IMR-90 (cell line): ENCODE measurements at regions not wholly inside any gene's neighbourhood (a gene's known extent, or its start where the extent isn't known, plus 50 kb on each side); places are given as distances from the start of the nearest gene placed in this dataset.

Source experiments
- ATAC-seq: fragments of 200-7000 bp; cut with Tn5 transposase; 2 replicates; pipeline ENCODE4 v1.9.1; 2020; ENCODE audit warnings: low read depth, mild to moderate bottlenecking, moderate library complexity
- BruUV-seq: library from RNA; stranded (reverse); fragments of 400-500 nt; replicated peaks from 2 replicates; lab custom pipeline; 2021; lab: Mats Ljungman, UMichigan
- CTCF ChIA-PET: fragments of 300-600 bp; formaldehyde crosslinking; extraction: SDS; loops from one replicate; lab custom pipeline; 2021; ENCODE audit warnings: antibody characterized with exemption; lab: Yijun Ruan, JAX
- POLR2A ChIA-PET: fragments of 300-600 bp; sonication (Branson Sonifier 250); formaldehyde crosslinking; loops from one replicate; lab custom pipeline; 2022; ENCODE audit warnings: antibody characterized with exemption; ENCODE audit not compliant: unreplicated experiment; lab: Charles Lee
- DNase-seq: peaks from one replicate; pipeline ENCODE4 v3.0.0; 2013
- H2AFZ ChIP-seq: replicated peaks from 2 replicates; pipeline ENCODE3; 2013; ENCODE audit warnings: low read length, mild to moderate bottlenecking; ENCODE audit not compliant: poor library complexity
- H2AK5ac ChIP-seq: 2 replicates; pipeline ENCODE4 v1.6.1; 2013; ENCODE audit warnings: low read depth, low read length, inconsistent platforms
- H2AK9ac ChIP-seq: replicated peaks from 2 replicates; pipeline ENCODE3; 2013; ENCODE audit warnings: mild to moderate bottlenecking, low read depth, low read length, moderate library complexity; ENCODE audit not compliant: poor library complexity
- H2BK120ac ChIP-seq: 2 replicates; pipeline ENCODE4 v1.6.1; 2013; ENCODE audit warnings: low read depth, low read length, inconsistent platforms
- H2BK15ac ChIP-seq: 3 replicates; pipeline ENCODE4 v1.6.1; 2013; ENCODE audit warnings: low read depth, low read length, inconsistent platforms
- H2BK20ac ChIP-seq: 2 replicates; pipeline ENCODE4 v1.6.1; 2013; ENCODE audit warnings: low read depth, mild to moderate bottlenecking, inconsistent platforms, low read length, moderate library complexity
- H2BK5ac ChIP-seq: 2 replicates; pipeline ENCODE4 v1.6.1; 2013; ENCODE audit warnings: mild to moderate bottlenecking, low read depth, low read length, inconsistent platforms; ENCODE audit not compliant: poor library complexity, severe bottlenecking
- H3K14ac ChIP-seq: replicated peaks from 2 replicates; pipeline ENCODE4 v1.6.1; 2013; ENCODE audit warnings: low read depth, low read length, inconsistent platforms
- H3K18ac ChIP-seq: 2 replicates; pipeline ENCODE4 v1.6.1; 2013; ENCODE audit warnings: low read depth, low read length, control low read depth
- H3K23ac ChIP-seq: 2 replicates; pipeline ENCODE4 v1.6.1; 2013; ENCODE audit warnings: low read depth, low read length, inconsistent platforms
- H3K27ac ChIP-seq: 2 replicates; pipeline ENCODE4 v1.5.1; 2013; ENCODE audit warnings: mild to moderate bottlenecking, control low read depth, low read length; ENCODE audit not compliant: insufficient read depth
- H3K27me3 ChIP-seq: 2 replicates; pipeline ENCODE4 v1.6.1; 2013; ENCODE audit warnings: low read length; ENCODE audit not compliant: control insufficient read depth, insufficient read depth
- H3K36me3 ChIP-seq: 2 replicates; pipeline ENCODE4 v1.6.1; 2013; ENCODE audit warnings: low read length, mixed read lengths; ENCODE audit not compliant: control insufficient read depth, insufficient read depth
- H3K4ac ChIP-seq: 2 replicates; pipeline ENCODE4 v1.6.1; 2013; ENCODE audit warnings: low read depth, low read length, inconsistent platforms
- H3K4me1 ChIP-seq: 2 replicates; pipeline ENCODE4 v1.6.1; 2013; ENCODE audit warnings: low read length, mixed read lengths; ENCODE audit not compliant: control insufficient read depth, insufficient read depth
- H3K4me2 ChIP-seq: 2 replicates; pipeline ENCODE4 v1.6.1; 2013; ENCODE audit warnings: low read depth, mild to moderate bottlenecking, control low read depth, low read length, moderate library complexity
- H3K4me3 ChIP-seq: 2 replicates; pipeline ENCODE4 v1.5.1; 2013; ENCODE audit warnings: low read depth, mild to moderate bottlenecking, control low read depth, low read length, moderate library complexity; ENCODE audit not compliant: insufficient read depth
- H3K56ac ChIP-seq: 2 replicates; pipeline ENCODE4 v1.6.1; 2013; ENCODE audit warnings: low read length, inconsistent platforms; ENCODE audit not compliant: insufficient read depth; ENCODE audit errors: extremely low read depth
- H3K79me1 ChIP-seq, 2 experiments: 2 replicates each; pipeline ENCODE4 v1.6.1; 2013; ENCODE audit warnings: low read length in 2 of 2, inconsistent platforms in 1 of 2, low read depth in 1 of 2
- H3K9ac ChIP-seq: 2 replicates; pipeline ENCODE4 v1.6.1; 2013; ENCODE audit warnings: low read depth, low read length, control low read depth
- H3K9me1 ChIP-seq: 2 replicates; pipeline ENCODE4 v1.6.1; 2013; ENCODE audit warnings: low read length, inconsistent platforms; ENCODE audit not compliant: insufficient read depth
- H3K9me3 ChIP-seq: 2 replicates; pipeline ENCODE4 v1.6.1; 2013; ENCODE audit warnings: low read length; ENCODE audit not compliant: control insufficient read depth, insufficient read depth
- H4K20me1 ChIP-seq: 2 replicates; pipeline ENCODE4 v1.6.1; 2013; ENCODE audit warnings: low read length, inconsistent platforms; ENCODE audit not compliant: insufficient read depth
- H4K5ac ChIP-seq: 2 replicates; pipeline ENCODE4 v1.6.1; 2013; ENCODE audit warnings: mild to moderate bottlenecking, low read depth, low read length, control low read depth
- H4K8ac ChIP-seq, 2 experiments: 2 replicates each; pipeline ENCODE4 v1.6.1; 2013; ENCODE audit warnings: low read depth in 2 of 2, low read length in 2 of 2, control low read depth in 1 of 2, inconsistent platforms in 1 of 2
- H4K91ac ChIP-seq: 2 replicates; pipeline ENCODE4 v1.6.1; 2013; ENCODE audit warnings: low read depth, low read length, inconsistent platforms; ENCODE audit not compliant: insufficient read depth
- BHLHE40 ChIP-seq: fragments of 150-350 bp; IDR thresholded peaks from 2 replicates; pipeline ENCODE4 v1.6.1; 2016; ENCODE audit warnings: mild to moderate bottlenecking, low read depth, low read length
- CHD1 ChIP-seq: IDR thresholded peaks from 2 replicates; pipeline ENCODE4 v1.6.1; 2012; ENCODE audit warnings: low read depth, low read length, improper control_type of control experiment
- MAZ ChIP-seq: IDR thresholded peaks from 2 replicates; pipeline ENCODE4 v1.6.1; 2012; ENCODE audit warnings: low read depth, mild to moderate bottlenecking, low read length, improper control_type of control experiment, moderate library complexity, borderline replicate concordance
- MXI1 ChIP-seq: IDR thresholded peaks from 2 replicates; pipeline ENCODE4 v1.6.1; 2012; ENCODE audit warnings: low read depth, mild to moderate bottlenecking, low read length, moderate library complexity, borderline replicate concordance
- NFE2L2 ChIP-seq: fragments of 150-350 bp; IDR thresholded peaks from 2 replicates; pipeline ENCODE4 v1.6.1; 2016; ENCODE audit warnings: low read depth, mild to moderate bottlenecking, low read length
- RAD21 ChIP-seq: IDR thresholded peaks from 2 replicates; pipeline ENCODE4 v1.6.1; 2012; ENCODE audit warnings: low read length, improper control_type of control experiment
- WGBS, 2 experiments: methylation state at CpG; one replicate each; pipeline versions ENCODE4 v1.1.5 to v1.1.7; 2013; ENCODE audit warnings: missing lambda C conversion rate in 2 of 2; ENCODE audit not compliant: insufficient read length in 1 of 2; ENCODE audit errors: extremely low coverage in 2 of 2; 5-methylcytosine and 5-hydroxymethylcytosine counted together
- dilution Hi-C: fragments of 300-500 bp; cut with HindIII; formaldehyde crosslinking; loops from one replicate; pipeline ENCODE4 v1.14.3; 2018; ENCODE audit warnings: low sequenced_read_pairs; ENCODE audit not compliant: unreplicated experiment
- in situ Hi-C: fragments of 300-500 bp; cut with MboI; formaldehyde crosslinking; loops from 3 replicates; pipeline ENCODE4 v1.14.3; 2019; ENCODE audit warnings: low sequenced_read_pairs, inconsistent platforms, mixed read lengths
- intact Hi-C: fragments of 100-400 bp; cut with micrococcal nuclease; formaldehyde crosslinking; loops from 2 replicates; pipeline ENCODE4 v1.10.0; 2022

DNA sequence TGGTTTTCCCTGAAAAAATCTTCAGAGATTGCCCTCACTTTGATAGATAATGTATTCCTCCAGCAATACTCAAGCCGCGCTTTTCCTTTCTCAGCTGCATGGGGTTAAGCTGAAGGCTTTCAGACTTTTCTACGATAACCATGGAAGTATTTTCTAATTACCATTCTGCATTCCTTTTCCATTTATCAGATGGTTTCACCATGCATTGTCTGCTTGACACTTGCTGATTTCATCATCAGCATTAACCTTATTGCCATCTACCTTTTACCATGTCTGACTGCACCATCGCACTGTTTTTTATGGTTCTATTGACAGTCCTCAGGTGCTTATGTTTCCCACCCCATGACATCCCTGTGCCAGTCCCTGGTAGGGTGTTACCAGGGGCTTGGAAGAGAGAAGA is 91.6 kb downstream of the DMAC1 start:
- H3K27me3 ChIP-seq, result no peaks in the 10 kb centered on the region
- TF ChIP-seq MXI1 (no peak), CHD1 (no peak), MAZ (no peak), BHLHE40 (no peak), RAD21 (no peak), NFE2L2 (no peak)
- no peak for DNase-seq
- no peak overlapping the region for H2BK15ac ChIP-seq
- H3K9me1 ChIP-seq, result no peaks in the 10 kb centered on the region
- H4K5ac ChIP-seq, result no peak overlapping the region
- H4K8ac ChIP-seq, result no peak overlapping the region
- no peak overlapping the region for H2AK9ac ChIP-seq
- no TSS peak for BruUV-seq
- no peak overlapping the region for H2BK20ac ChIP-seq
- no peak overlapping the region for H2AK5ac ChIP-seq
- H3K27ac ChIP-seq, result no peak overlapping the region
- H3K36me3 ChIP-seq, result no peaks in the 10 kb centered on the region
- no peak overlapping the region for H3K14ac ChIP-seq
- no peak overlapping the region for H3K23ac ChIP-seq
- ChIA-PET CTCF (interaction anchor here (0.5 kb wide), 1 partner anchor 325 kb away, joined by 3 read pairs; no protein-coding TSS in a partner anchor), POLR2A (no interaction called here)
- 78% methylated on average over 3 of the region's 4 CpGs; no CpG with 5 or more reads in 1 of the 2 experiments for WGBS, 2 experiments
- H3K4me2 ChIP-seq, result no peak overlapping the region
- no peak overlapping the region for H2BK5ac ChIP-seq
- no peaks in the 10 kb centered on the region for H3K79me1 ChIP-seq
- dilution Hi-C loops (no loop called here), intact Hi-C loops (no loop called here), in situ Hi-C loops (no loop called here)
- H3K4me1 ChIP-seq, result no peaks in the 10 kb centered on the region
- no peak overlapping the region for H3K56ac ChIP-seq
- no peak overlapping the region for H3K4ac ChIP-seq
- no peak overlapping the region for H3K4me3 ChIP-seq
- H4K20me1 ChIP-seq, result no peaks in the 10 kb centered on the region
- H2BK120ac ChIP-seq, result no peak overlapping the region
- H4K91ac ChIP-seq, result no peak overlapping the region
- peaks cover 2% of the 10 kb centered on the region for H3K9me3 ChIP-seq
- ATAC-seq, result no peak
- H3K9ac ChIP-seq, result no peak overlapping the region
- no peak overlapping the region for H2AFZ ChIP-seq
- no peak overlapping the region for H3K18ac ChIP-seq
